H1 (cell line): ENCODE measurements at regions not wholly inside any gene's neighbourhood (a gene's known extent, or its start where the extent isn't known, plus 50 kb on each side); places are given as distances from the start of the nearest gene placed in this dataset.

Experiments used
- EP300 ChIP-seq, 2 experiments: IDR thresholded peaks; 1 replicate in 1 of 2; 2 replicates in 1 of 2; pipeline ENCODE4 v1.6.1; 2011 to 2012; ENCODE audit warnings: low read depth in 2 of 2, low read length in 2 of 2, mild to moderate bottlenecking in 2 of 2, borderline replicate concordance in 1 of 2, inconsistent platforms in 1 of 2, moderate library complexity in 1 of 2
- EZH2 ChIP-seq: fragments of 200-600 bp; sonication (generic); IDR thresholded peaks from 2 replicates; pipeline ENCODE4 v1.7.1; 2012; ENCODE audit warnings: low read depth, mild to moderate bottlenecking, moderate library complexity, low read length, inconsistent platforms; ENCODE audit not compliant: severe bottlenecking
- FOSL1 ChIP-seq: IDR thresholded peaks from 2 replicates; pipeline ENCODE4 v1.6.1; 2011; ENCODE audit warnings: mild to moderate bottlenecking, low read depth, low read length, moderate library complexity; ENCODE audit not compliant: insufficient read depth
- HDAC2 ChIP-seq, 2 experiments: fragments of 300-600 bp in 1 of 2; sonication (generic) in 1 of 2; IDR thresholded peaks; 2 replicates each; pipeline ENCODE4 v1.6.1; 2011 to 2012; ENCODE audit warnings: low read depth in 2 of 2, low read length in 2 of 2, mild to moderate bottlenecking in 2 of 2, moderate library complexity in 2 of 2, borderline replicate concordance in 1 of 2, inconsistent platforms in 1 of 2
- JUN ChIP-seq: IDR thresholded peaks from 2 replicates; pipeline ENCODE4 v1.6.1; 2011; ENCODE audit warnings: low read depth, mild to moderate bottlenecking, improper control_type of control experiment, low read length
- JUND ChIP-seq: IDR thresholded peaks from 2 replicates; pipeline ENCODE4 v1.6.1; 2011; ENCODE audit warnings: mild to moderate bottlenecking, improper control_type of control experiment, low read length
- NRF1 ChIP-seq: IDR thresholded peaks from 2 replicates; pipeline ENCODE4 v1.6.1; 2011; ENCODE audit warnings: mild to moderate bottlenecking, low read depth, low read length, improper control_type of control experiment
- RAD21 ChIP-seq, 2 experiments: IDR thresholded peaks in 1 of 2; conservative IDR thresholded peaks in 1 of 2; 2 replicates each; pipeline ENCODE4 v1.6.1; 2011; ENCODE audit warnings: low read depth in 2 of 2, low read length in 2 of 2, improper control_type of control experiment in 1 of 2, inconsistent platforms in 1 of 2, mild to moderate bottlenecking in 1 of 2, moderate library complexity in 1 of 2
- SIX5 ChIP-seq: IDR thresholded peaks from 2 replicates; pipeline ENCODE4 v1.6.1; 2011; ENCODE audit warnings: mild to moderate bottlenecking, low read depth, low read length
- YY1 ChIP-seq: IDR thresholded peaks from 2 replicates; pipeline ENCODE4 v1.6.1; 2011; ENCODE audit warnings: low read depth, mild to moderate bottlenecking, low read length
- ZNF274 ChIP-seq: IDR thresholded peaks from 2 replicates; pipeline ENCODE4 v1.7.0; 2012; ENCODE audit warnings: low read length, borderline replicate concordance; ENCODE audit errors: extremely low read depth
- TF ChIP-seq, protein P1 (sequence below), 3 experiments: IDR thresholded peaks; 1 replicate in 2 of 3; 2 replicates in 1 of 3; pipeline versions ENCODE4 v1.5.1 to v1.6.1; 2011; ENCODE audit warnings: low read length in 3 of 3, mild to moderate bottlenecking in 3 of 3, inconsistent platforms in 2 of 3, low read depth in 1 of 3, moderate library complexity in 1 of 3; ENCODE audit not compliant: insufficient read depth in 1 of 3; ENCODE audit errors: control extremely low read depth in 1 of 3
- TF ChIP-seq, protein P2 (sequence below): IDR thresholded peaks from 2 replicates; pipeline ENCODE4 v1.6.1; 2011; ENCODE audit warnings: low read length, improper control_type of control experiment

- TF ChIP-seq EZH2 (no peak), JUN (no peak), RAD21 (IDR thresholded peaks at IDR 0.05 in 1 of 2, conservative IDR thresholded peaks at IDR 0.05 in 1 of 2; ENCODE audit: low read depth in 2 of 2, low read length in 2 of 2) (no peak), NRF1 (no peak), HDAC2 (IDR thresholded peaks at IDR 0.05; ENCODE audit: borderline replicate concordance in 1 of 2, low read depth in 2 of 2, low read length in 2 of 2) (no peak), EP300 (IDR thresholded peaks at IDR 0.05; ENCODE audit: borderline replicate concordance in 1 of 2, low read depth in 2 of 2, low read length in 2 of 2) (no peak), ZNF274 (no peak), SIX5 (no peak), JUND (no peak), YY1 (no peak), FOSL1 (no peak)
- TF ChIP-seq, protein P1, sequence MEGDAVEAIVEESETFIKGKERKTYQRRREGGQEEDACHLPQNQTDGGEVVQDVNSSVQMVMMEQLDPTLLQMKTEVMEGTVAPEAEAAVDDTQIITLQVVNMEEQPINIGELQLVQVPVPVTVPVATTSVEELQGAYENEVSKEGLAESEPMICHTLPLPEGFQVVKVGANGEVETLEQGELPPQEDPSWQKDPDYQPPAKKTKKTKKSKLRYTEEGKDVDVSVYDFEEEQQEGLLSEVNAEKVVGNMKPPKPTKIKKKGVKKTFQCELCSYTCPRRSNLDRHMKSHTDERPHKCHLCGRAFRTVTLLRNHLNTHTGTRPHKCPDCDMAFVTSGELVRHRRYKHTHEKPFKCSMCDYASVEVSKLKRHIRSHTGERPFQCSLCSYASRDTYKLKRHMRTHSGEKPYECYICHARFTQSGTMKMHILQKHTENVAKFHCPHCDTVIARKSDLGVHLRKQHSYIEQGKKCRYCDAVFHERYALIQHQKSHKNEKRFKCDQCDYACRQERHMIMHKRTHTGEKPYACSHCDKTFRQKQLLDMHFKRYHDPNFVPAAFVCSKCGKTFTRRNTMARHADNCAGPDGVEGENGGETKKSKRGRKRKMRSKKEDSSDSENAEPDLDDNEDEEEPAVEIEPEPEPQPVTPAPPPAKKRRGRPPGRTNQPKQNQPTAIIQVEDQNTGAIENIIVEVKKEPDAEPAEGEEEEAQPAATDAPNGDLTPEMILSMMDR (IDR thresholded peaks at IDR 0.05; ENCODE audit: control extremely low read depth in 1 of 3, insufficient read depth in 1 of 3, low read depth in 1 of 3, low read length in 3 of 3), result no peak
- TF ChIP-seq, protein P2, sequence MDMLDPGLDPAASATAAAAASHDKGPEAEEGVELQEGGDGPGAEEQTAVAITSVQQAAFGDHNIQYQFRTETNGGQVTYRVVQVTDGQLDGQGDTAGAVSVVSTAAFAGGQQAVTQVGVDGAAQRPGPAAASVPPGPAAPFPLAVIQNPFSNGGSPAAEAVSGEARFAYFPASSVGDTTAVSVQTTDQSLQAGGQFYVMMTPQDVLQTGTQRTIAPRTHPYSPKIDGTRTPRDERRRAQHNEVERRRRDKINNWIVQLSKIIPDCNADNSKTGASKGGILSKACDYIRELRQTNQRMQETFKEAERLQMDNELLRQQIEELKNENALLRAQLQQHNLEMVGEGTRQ, result no peak
Observed at GRCh38 chr6:166809721-166810120, 146.6 kb downstream of the RNASET2 start.
